Activated CD8-positive, alpha-beta T cell treated with anti-CD3 and anti-CD28 coated beads for 36 hours (primary cell): ENCODE measurements at regions not wholly inside any gene's neighbourhood (a gene's known extent, or its start where the extent isn't known, plus 50 kb on each side); places are given as distances from the start of the nearest gene placed in this dataset.

ENCODE experiments used
- ATAC-seq: fragments of 200-7000 bp; cut with Tn5 transposase; one replicate; pipeline ENCODE4 v1.10.0; 2021; ENCODE audit warnings: mild to moderate bottlenecking, moderate library complexity
- CTCF ChIA-PET: fragments of 350-600 bp; sonication (Branson Sonifier 250); formaldehyde crosslinking; loops from one replicate; lab custom pipeline; 2021; ENCODE audit warnings: antibody characterized with exemption; lab: Charles Lee
- POLR2A ChIA-PET: fragments of 350-600 bp; sonication (Branson Sonifier 250); formaldehyde crosslinking; loops from one replicate; lab custom pipeline; 2021; ENCODE audit warnings: antibody characterized with exemption; lab: Charles Lee
- DNase-seq: peaks from one replicate; pipeline ENCODE4 v3.0.0-alpha.2; 2020
- H3K27ac Mint-ChIP-seq: one replicate; pipeline ENCODE4 v1.8.0; 2021; ENCODE audit warnings: mild to moderate bottlenecking, mixed read lengths
- H3K27me3 Mint-ChIP-seq: one replicate; pipeline ENCODE4 v1.8.0; 2021; ENCODE audit warnings: mixed read lengths
- H3K36me3 Mint-ChIP-seq: one replicate; pipeline ENCODE4 v1.8.0; 2021; ENCODE audit warnings: low read depth, mixed read lengths
- H3K4me1 Mint-ChIP-seq: one replicate; pipeline ENCODE4 v1.8.0; 2021; ENCODE audit warnings: low read depth, mixed read lengths
- H3K4me3 Mint-ChIP-seq: one replicate; pipeline ENCODE4 v1.8.0; 2021; ENCODE audit warnings: mild to moderate bottlenecking, moderate library complexity, mixed read lengths
- H3K9me3 Mint-ChIP-seq: one replicate; pipeline ENCODE4 v1.8.0; 2021; ENCODE audit warnings: mixed read lengths
- CTCF ChIP-seq: fragments of 200-600 bp; IDR thresholded peaks from one replicate; pipeline ENCODE4 v1.8.0; 2022; ENCODE audit warnings: antibody characterized with exemption, mild to moderate bottlenecking
- intact Hi-C: fragments of 100-400 bp; cut with micrococcal nuclease; formaldehyde crosslinking; loops from one replicate; pipeline ENCODE4 v1.10.0; 2022

GRCh38 chr9:126017758-126018157 lies 270.6 kb downstream of the PBX3 start:
- Mint-ChIP-seq H3K4me3 (no peak overlapping the region), H3K9me3 (no peaks in the 10 kb centered on the region), H3K27ac (no peak overlapping the region), H3K36me3 (no peaks in the 10 kb centered on the region), H3K27me3 (peaks cover 2% of the 10 kb centered on the region), H3K4me1 (no peaks in the 10 kb centered on the region)
- DNase-seq (no peak), ATAC-seq (no peak)
- intact Hi-C loops, result no loop called here
- ChIA-PET POLR2A (no interaction called here), CTCF (no interaction called here)
- TF ChIP-seq CTCF, result no peak

DNA sequence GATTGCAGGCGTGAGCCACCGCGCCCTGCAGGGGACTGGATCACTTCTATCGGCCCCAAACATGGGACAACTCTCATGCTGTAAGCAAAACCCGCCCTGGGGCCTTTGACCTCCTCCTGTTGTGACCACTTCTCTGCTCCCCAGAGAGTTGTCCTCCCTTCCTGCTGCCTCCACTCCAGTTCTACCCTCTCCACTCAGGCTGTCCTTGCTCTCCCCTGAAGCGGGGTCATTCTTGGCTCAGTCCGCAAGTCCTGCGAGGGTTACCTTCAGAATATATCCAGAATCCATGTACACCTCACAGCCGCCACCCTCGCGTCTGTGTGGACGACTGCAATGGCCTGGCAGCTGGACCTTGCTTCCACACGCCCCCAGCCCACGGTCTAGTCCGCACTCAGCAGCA lies 273.7 kb downstream of the PBX3 start:
- POLR2A ChIA-PET, result interaction anchor here (0.7 kb wide), 1 partner anchor 39 kb away, joined by 3 read pairs; no protein-coding TSS in a partner anchor

DNA sequence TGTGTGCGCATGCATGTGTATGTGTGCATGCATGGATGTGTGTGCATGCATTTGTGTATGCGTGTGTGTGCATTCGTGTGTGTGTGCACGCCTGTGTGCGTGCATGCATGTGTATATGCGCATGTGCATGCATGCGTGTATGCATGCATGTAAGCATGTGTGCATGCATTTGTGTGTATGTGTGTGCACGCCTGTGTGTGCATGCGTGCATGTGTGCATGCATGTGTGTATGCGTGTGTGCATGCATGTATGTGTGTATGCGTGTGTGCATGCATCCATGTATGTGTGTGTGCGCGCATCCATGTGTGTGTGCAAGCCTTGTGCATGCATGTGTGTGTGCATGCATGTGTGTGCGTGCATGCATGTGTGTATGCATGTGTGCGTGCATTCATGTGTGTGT lies 276.8 kb downstream of the PBX3 start:
- no peak for TF ChIP-seq CTCF
- H3K9me3 Mint-ChIP-seq, result no peaks in the 10 kb centered on the region
- H3K4me1 Mint-ChIP-seq, result no peaks in the 10 kb centered on the region
- CTCF ChIA-PET, result no interaction called here
- no peak for ATAC-seq
- H3K27me3 Mint-ChIP-seq, result no peaks in the 10 kb centered on the region
- no peak for DNase-seq
- no peaks in the 10 kb centered on the region for H3K36me3 Mint-ChIP-seq
- POLR2A ChIA-PET, result no interaction called here
- H3K4me3 Mint-ChIP-seq, result no peak overlapping the region
- intact Hi-C loops, result no loop called here
- no peak overlapping the region for H3K27ac Mint-ChIP-seq

More for the DNA sequence above, 273.7 kb downstream of the PBX3 start:
- no peaks in the 10 kb centered on the region for H3K4me1 Mint-ChIP-seq
- DNase-seq (no peak), ATAC-seq (no peak)
- TF ChIP-seq CTCF, result no peak
- intact Hi-C loops, result no loop called here
- no peaks in the 10 kb centered on the region for H3K9me3 Mint-ChIP-seq
- no peaks in the 10 kb centered on the region for H3K36me3 Mint-ChIP-seq
- H3K27ac Mint-ChIP-seq, result no peak overlapping the region
- H3K4me3 Mint-ChIP-seq, result no peak overlapping the region
- H3K27me3 Mint-ChIP-seq, result no peaks in the 10 kb centered on the region
- CTCF ChIA-PET, result no interaction called here

DNA sequence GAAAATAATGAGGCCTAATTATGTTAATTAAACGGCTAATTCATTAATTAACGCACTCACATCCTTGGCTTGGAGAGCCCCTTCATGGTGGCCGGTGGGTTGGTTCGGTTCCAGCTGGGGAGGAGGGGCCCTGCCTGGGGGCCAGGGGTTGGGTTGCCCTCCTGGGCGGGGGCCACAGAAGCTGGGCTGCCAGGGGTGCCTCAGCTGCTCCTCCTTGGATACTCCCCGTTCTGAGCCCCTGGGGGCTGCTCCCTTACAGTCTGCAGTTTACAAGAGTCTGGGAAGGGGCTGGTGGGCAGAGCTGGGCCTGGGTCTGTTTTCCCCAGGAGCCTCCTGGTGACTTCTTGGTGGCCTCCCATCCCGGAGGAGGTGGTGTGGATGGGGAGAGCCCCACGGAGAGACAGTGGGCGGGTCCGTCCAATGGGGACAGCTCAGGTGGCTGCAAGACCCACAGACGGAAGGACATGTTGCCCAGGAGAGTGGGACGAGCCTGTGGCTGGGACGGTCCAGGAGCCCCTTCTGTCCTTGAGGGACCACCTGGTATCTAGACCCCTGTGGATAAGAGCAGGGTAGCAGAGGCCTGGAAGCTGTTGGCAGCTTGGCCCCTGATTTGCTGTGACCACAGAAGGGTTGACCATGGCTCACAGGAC lies 277.5 kb downstream of the PBX3 start:
- intact Hi-C loops, result no loop called here
- H3K27ac Mint-ChIP-seq, result no peak overlapping the region
- TF ChIP-seq CTCF, result no peak
- H3K4me1 Mint-ChIP-seq, result no peaks in the 10 kb centered on the region
- ATAC-seq (no peak), DNase-seq (no peak)
- no peaks in the 10 kb centered on the region for H3K27me3 Mint-ChIP-seq
- no peak overlapping the region for H3K4me3 Mint-ChIP-seq
- POLR2A ChIA-PET, result no interaction called here
- no peaks in the 10 kb centered on the region for H3K9me3 Mint-ChIP-seq
- CTCF ChIA-PET, result no interaction called here
- no peaks in the 10 kb centered on the region for H3K36me3 Mint-ChIP-seq

GRCh38 chr9:126025991-126026390 lies 278.8 kb downstream of the PBX3 start:
- TF ChIP-seq CTCF, result no peak
- Mint-ChIP-seq H3K9me3 (no peaks in the 10 kb centered on the region), H3K27me3 (no peaks in the 10 kb centered on the region), H3K36me3 (no peaks in the 10 kb centered on the region), H3K27ac (no peak overlapping the region), H3K4me1 (no peaks in the 10 kb centered on the region), H3K4me3 (no peak overlapping the region)
- no peak for DNase-seq
- ChIA-PET POLR2A (no interaction called here), CTCF (no interaction called here)
- no peak for ATAC-seq
- intact Hi-C loops, result no loop called here
